GM18498 (cell line): ENCODE measurements at regions not wholly inside any gene's neighbourhood (a gene's known extent, or its start where the extent isn't known, plus 50 kb on each side); places are given as distances from the start of the nearest gene placed in this dataset.

Experiments used
- ATAC-seq: cut with Tn5 transposase; IDR thresholded peaks from one replicate; pipeline ENCODE4 v1.9.1; 2021; ENCODE audit warnings: mild to moderate bottlenecking, moderate library complexity; ENCODE audit not compliant: unreplicated experiment

- no peak for ATAC-seq
Measured at GRCh38 chr12:114769634-114770033, 85.7 kb upstream of the TBX3 start.

GRCh38 chr12:114767906-114768722, 84.1 kb upstream of the TBX3 start:
- ATAC-seq = no peak

GRCh38 chr12:114767084-114767760, 83.2 kb upstream of the TBX3 start:
- ATAC-seq = no peak

- ATAC-seq = no peak
Measured at GRCh38 chr12:114765960-114766691, 82.2 kb upstream of the TBX3 start.

- no peak for ATAC-seq
Measured at GRCh38 chr12:114764510-114764909, 80.5 kb upstream of the TBX3 start.

- ATAC-seq = no peak
Measured at GRCh38 chr12:114762490-114763110, 78.6 kb upstream of the TBX3 start.

GRCh38 chr12:114760151-114760877, 76.3 kb upstream of the TBX3 start:
- no peak for ATAC-seq

- no peak for ATAC-seq
Measured at GRCh38 chr12:114759635-114760034, 75.7 kb upstream of the TBX3 start.

- no peak for ATAC-seq
Measured at GRCh38 chr12:114757684-114758325, 73.8 kb upstream of the TBX3 start.

- ATAC-seq = no peak
Measured at GRCh38 chr12:114752217-114752616, 68.2 kb upstream of the TBX3 start.

GRCh38 chr12:114751712-114752111, 67.7 kb upstream of the TBX3 start:
- ATAC-seq = no peak

- ATAC-seq = no peak
Measured at GRCh38 chr12:114750917-114751316, 66.9 kb upstream of the TBX3 start.

GRCh38 chr12:114749065-114749464, 65.1 kb upstream of the TBX3 start:
- no peak for ATAC-seq

- ATAC-seq = no peak
Measured at GRCh38 chr12:114747012-114747858, 63.3 kb upstream of the TBX3 start.

- ATAC-seq = no peak
Measured at GRCh38 chr12:114746297-114747011, 62.5 kb upstream of the TBX3 start.

- ATAC-seq = no peak
Measured at GRCh38 chr12:114744691-114745090, 60.7 kb upstream of the TBX3 start.

- ATAC-seq = no peak
Measured at GRCh38 chr12:114744285-114744684, 60.3 kb upstream of the TBX3 start.

- no peak for ATAC-seq
Measured at GRCh38 chr12:114743799-114744198, 59.8 kb upstream of the TBX3 start.

- ATAC-seq = no peak
Measured at GRCh38 chr12:114743289-114743688, 59.3 kb upstream of the TBX3 start.
